ENCODE measurements at regions not wholly inside any gene's neighbourhood (a gene's known extent, or its start where the extent isn't known, plus 50 kb on each side); places are given as distances from the start of the nearest gene placed in this dataset.

DNA sequence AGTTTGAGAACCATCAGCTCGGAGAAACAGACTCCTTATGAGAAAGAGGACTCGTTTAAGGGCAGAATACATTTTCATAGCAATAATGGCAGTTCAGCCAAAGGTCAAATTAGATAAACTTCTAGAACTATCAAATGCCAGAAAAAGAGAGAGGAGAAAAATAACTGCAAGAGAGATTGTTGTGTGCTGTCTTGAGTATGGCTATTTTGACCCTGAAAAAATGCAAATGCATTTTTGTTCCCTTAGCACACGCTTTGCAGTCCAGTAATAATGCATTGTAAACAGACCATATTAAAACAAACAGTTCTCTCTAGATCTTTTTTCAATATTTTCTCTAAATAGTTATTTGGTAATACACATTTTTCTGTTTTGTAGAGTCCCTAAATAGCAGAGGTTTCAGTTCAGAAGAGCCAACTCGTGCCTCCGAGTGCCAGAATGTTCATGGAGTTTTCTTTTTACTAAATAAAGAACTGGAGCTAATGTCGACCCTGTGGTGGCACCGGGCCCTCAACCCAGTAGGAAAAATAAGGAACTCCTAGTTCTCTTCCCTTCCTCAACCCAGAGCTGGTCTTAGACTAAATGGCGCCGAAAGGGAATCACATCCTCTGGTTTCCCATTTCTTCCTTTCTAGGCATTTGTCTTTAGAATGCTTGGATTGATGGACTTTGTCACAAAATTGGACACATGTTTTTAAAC is 298.0 kb downstream of the MAP2K4 start:
- Histone ChIP-seq H3K4me1 (no peaks in the 10 kb centered on the region), H3K36me3 (no peaks in the 10 kb centered on the region), H3K27ac (no peak overlapping the region), H3K9me3 (replicated peaks) (no peaks in the 10 kb centered on the region), H3K4me3 (no peak overlapping the region), H3K27me3 (peaks cover 11% of the 10 kb centered on the region; the same call in 1 of the 2 replicates)
- no peak for DNase-seq

GRCh38 chr17:12320286-12320685 is 299.6 kb downstream of the MAP2K4 start:
- DNase-seq = no peak
- Histone ChIP-seq H3K9me3 (replicated peaks) (no peaks in the 10 kb centered on the region), H3K36me3 (no peaks in the 10 kb centered on the region), H3K4me1 (no peaks in the 10 kb centered on the region), H3K27ac (no peak overlapping the region), H3K4me3 (no peak overlapping the region), H3K27me3 (peaks cover 11% of the 10 kb centered on the region; the same call in 1 of the 2 replicates)

DNA sequence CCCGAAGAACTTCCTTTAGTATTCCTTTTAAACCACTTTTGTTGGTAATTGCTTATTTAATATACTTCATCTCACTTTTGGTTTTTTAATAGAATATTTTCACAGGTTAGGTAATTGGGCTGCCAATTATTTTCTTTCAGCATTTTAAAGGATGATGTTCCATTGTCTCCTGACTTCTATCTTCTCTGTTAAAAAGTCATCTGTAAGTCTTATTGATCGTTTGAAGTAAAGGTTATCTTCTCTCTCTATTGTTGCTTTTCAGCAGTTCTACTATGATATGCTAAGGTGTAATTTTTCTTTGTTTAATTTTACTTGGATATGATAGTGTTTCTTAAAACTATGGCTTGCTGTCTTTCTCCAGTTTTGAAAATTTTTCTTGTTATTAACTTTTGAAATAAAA is 307.5 kb downstream of the MAP2K4 start:
- DNase-seq = no peak
- Histone ChIP-seq H3K9me3 (replicated peaks) (peaks cover 22% of the 10 kb centered on the region), H3K4me3 (no peak overlapping the region), H3K4me1 (no peaks in the 10 kb centered on the region), H3K27me3 (no peaks in the 10 kb centered on the region), H3K36me3 (no peaks in the 10 kb centered on the region), H3K27ac (no peak overlapping the region)

DNA sequence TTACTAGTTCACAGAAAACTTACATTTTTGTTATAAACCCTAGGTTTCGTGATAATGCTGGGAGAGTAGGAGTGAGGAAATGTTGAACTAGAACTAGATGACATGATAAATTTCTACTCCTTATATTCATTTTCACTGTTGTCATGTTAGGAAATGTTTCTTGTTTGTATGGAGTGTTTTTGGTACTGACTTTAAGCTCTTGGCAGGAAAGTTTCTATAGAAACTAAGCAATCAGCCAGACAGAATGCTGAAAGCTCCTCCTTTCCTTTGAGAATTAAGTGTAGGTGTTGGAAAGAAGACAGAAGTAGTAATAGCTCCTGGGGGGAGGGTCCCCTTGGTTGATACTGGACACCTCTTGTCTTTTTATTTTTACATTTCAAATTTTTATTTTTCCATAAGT is 309.8 kb downstream of the MAP2K4 start:
- Histone ChIP-seq H3K27me3 (no peaks in the 10 kb centered on the region), H3K4me1 (no peaks in the 10 kb centered on the region), H3K36me3 (no peaks in the 10 kb centered on the region), H3K27ac (no peak overlapping the region), H3K4me3 (no peak overlapping the region), H3K9me3 (replicated peaks) (peaks cover 26% of the 10 kb centered on the region)
- DNase-seq = no peak

GRCh38 chr17:12341328-12341727 is 320.7 kb downstream of the MAP2K4 start:
- no peaks in the 10 kb centered on the region for H3K9me3 ChIP-seq (replicated peaks)
- no peak overlapping the region for H3K4me3 ChIP-seq
- no peaks in the 10 kb centered on the region for H3K36me3 ChIP-seq
- H3K27me3 ChIP-seq = peaks cover 9% of the 10 kb centered on the region; the same call in 1 of the 2 replicates
- no peak for DNase-seq
- H3K27ac ChIP-seq = no peak overlapping the region
- peaks cover 4% of the 10 kb centered on the region; the same call in 1 of the 2 replicates for H3K4me1 ChIP-seq

DNA sequence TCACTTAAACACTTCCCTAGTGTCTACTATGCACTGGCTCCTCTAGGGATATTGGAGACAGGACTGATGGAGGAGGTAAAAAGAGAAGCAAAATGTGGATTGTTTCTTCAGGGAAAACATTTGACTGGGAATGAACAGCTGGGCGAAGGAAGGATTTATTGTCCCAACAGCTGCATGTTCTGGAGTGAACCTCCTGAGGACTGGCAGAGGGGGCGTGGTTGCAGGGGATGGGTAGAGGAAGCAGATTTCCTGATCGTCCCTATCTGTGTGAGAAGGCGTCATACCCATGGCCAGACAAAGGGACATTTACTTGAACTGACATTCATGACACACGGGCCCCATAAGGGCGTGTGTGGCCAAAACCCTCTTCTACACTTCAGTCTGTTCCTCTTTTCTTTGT is 321.5 kb downstream of the MAP2K4 start:
- H3K27me3 ChIP-seq = peaks cover 9% of the 10 kb centered on the region; the same call in 1 of the 2 replicates
- no peaks in the 10 kb centered on the region for H3K36me3 ChIP-seq
- peak; percentile 54 to 62 for DNase-seq
- peaks cover 4% of the 10 kb centered on the region; the same call in 1 of the 2 replicates for H3K4me1 ChIP-seq
- no peak overlapping the region for H3K4me3 ChIP-seq
- H3K27ac ChIP-seq = no peak overlapping the region
- no peaks in the 10 kb centered on the region for H3K9me3 ChIP-seq (replicated peaks)

GRCh38 chr17:12342609-12343435 is 322.1 kb downstream of the MAP2K4 start:
- peak; percentile 50 to 74 for DNase-seq
- H3K4me1 ChIP-seq = peaks cover 4% of the 10 kb centered on the region; the same call in 1 of the 2 replicates
- no peak overlapping the region for H3K4me3 ChIP-seq
- peaks cover 6% of the 10 kb centered on the region; the same call in 1 of the 2 replicates for H3K27me3 ChIP-seq
- no peak overlapping the region for H3K27ac ChIP-seq
- no peaks in the 10 kb centered on the region for H3K9me3 ChIP-seq (replicated peaks)
- no peaks in the 10 kb centered on the region for H3K36me3 ChIP-seq

- no peaks in the 10 kb centered on the region for H3K9me3 ChIP-seq (replicated peaks)
- H3K27me3 ChIP-seq = no peaks in the 10 kb centered on the region
- no peak overlapping the region for H3K27ac ChIP-seq
- H3K4me3 ChIP-seq = no peak overlapping the region
- DNase-seq = no peak
- H3K4me1 ChIP-seq = no peaks in the 10 kb centered on the region
- no peaks in the 10 kb centered on the region for H3K36me3 ChIP-seq
These were observed 317.2 kb upstream of the MYOCD start for GRCh38 chr17:12348476-12348875.

- Histone ChIP-seq H3K4me1 (no peaks in the 10 kb centered on the region), H3K9me3 (replicated peaks) (no peaks in the 10 kb centered on the region), H3K27me3 (no peaks in the 10 kb centered on the region), H3K4me3 (no peak overlapping the region), H3K27ac (no peak overlapping the region), H3K36me3 (no peaks in the 10 kb centered on the region)
- DNase-seq = no peak
These were observed 316.4 kb upstream of the MYOCD start for GRCh38 chr17:12349297-12349696.

DNA sequence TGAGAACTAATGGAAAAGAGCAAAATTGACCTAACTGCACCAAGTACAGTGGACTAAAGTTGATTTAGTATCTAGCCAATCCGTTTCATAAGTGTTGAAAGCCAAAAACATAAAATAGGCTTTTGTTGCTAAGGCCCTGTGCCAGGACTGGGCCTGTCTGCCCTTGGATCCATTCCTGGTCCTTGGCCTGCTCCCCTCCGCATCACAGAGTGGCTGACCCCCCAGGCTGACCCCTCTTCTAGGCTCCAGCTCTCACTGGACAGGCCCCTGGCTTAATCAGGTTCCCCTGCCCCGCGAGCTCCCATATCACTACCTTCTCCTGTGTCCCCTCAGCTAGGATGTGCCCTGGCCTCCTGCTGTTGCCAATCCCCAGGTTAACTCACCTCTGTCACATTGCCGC is 313.6 kb upstream of the MYOCD start:
- Histone ChIP-seq H3K27ac (no peak overlapping the region), H3K9me3 (replicated peaks) (no peaks in the 10 kb centered on the region), H3K36me3 (no peaks in the 10 kb centered on the region), H3K4me1 (no peaks in the 10 kb centered on the region), H3K4me3 (no peak overlapping the region), H3K27me3 (no peaks in the 10 kb centered on the region)
- no peak for DNase-seq

- Histone ChIP-seq H3K27me3 (peaks cover 21% of the 10 kb centered on the region), H3K36me3 (no peaks in the 10 kb centered on the region)
- no peak for DNase-seq
These were observed 308.1 kb upstream of the MYOCD start for GRCh38 chr17:12357600-12357999.

GRCh38 chr17:12358477-12358876 is 307.2 kb upstream of the MYOCD start:
- Histone ChIP-seq H3K27me3 (peaks cover 21% of the 10 kb centered on the region), H3K4me3 (no peak overlapping the region), H3K4me1 (peaks cover 4% of the 10 kb centered on the region; the same call in 1 of the 2 replicates), H3K9me3 (replicated peaks) (no peaks in the 10 kb centered on the region), H3K36me3 (no peaks in the 10 kb centered on the region), H3K27ac (no peak overlapping the region)
- peak in 1 of 2 experiments; percentile 49 for DNase-seq

More at GRCh38 chr17:12357600-12357999, 308.1 kb upstream of the MYOCD start:
- Histone ChIP-seq H3K9me3 (replicated peaks) (no peaks in the 10 kb centered on the region), H3K4me3 (no peak overlapping the region), H3K27ac (no peak overlapping the region), H3K4me1 (peaks cover 4% of the 10 kb centered on the region; the same call in 1 of the 2 replicates)

- Histone ChIP-seq H3K4me3 (no peak overlapping the region), H3K4me1 (peaks cover 4% of the 10 kb centered on the region; the same call in 1 of the 2 replicates), H3K27ac (no peak overlapping the region), H3K9me3 (replicated peaks) (no peaks in the 10 kb centered on the region), H3K27me3 (peaks cover 21% of the 10 kb centered on the region), H3K36me3 (no peaks in the 10 kb centered on the region)
- no peak for DNase-seq
These were observed 302.7 kb upstream of the MYOCD start for GRCh38 chr17:12362853-12363455.

DNA sequence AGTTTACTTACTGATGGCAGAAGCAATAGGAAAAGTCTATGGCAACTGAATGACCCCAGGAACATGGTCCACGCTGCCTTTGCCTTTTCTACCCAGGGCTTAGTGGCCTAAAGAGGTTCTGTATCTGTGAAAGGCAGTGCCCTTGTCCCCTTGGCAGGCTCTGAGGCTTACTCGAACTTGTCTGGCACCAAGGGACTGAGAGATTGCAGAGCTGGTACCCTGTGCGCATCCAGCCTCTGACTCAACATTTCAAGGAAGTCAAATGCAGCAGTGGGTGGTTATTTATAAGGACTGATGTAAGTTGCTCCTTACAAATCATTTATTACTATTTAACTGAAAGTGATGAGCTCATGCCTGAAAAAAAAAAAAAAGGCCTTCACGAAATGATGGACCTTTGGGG is 299.9 kb upstream of the MYOCD start:
- Histone ChIP-seq H3K4me3 (no peak overlapping the region), H3K9me3 (replicated peaks) (no peaks in the 10 kb centered on the region), H3K27ac (no peak overlapping the region), H3K27me3 (no peaks in the 10 kb centered on the region; the same call in 1 of the 2 replicates), H3K4me1 (no peaks in the 10 kb centered on the region), H3K36me3 (no peaks in the 10 kb centered on the region)
- no peak for DNase-seq

DNA sequence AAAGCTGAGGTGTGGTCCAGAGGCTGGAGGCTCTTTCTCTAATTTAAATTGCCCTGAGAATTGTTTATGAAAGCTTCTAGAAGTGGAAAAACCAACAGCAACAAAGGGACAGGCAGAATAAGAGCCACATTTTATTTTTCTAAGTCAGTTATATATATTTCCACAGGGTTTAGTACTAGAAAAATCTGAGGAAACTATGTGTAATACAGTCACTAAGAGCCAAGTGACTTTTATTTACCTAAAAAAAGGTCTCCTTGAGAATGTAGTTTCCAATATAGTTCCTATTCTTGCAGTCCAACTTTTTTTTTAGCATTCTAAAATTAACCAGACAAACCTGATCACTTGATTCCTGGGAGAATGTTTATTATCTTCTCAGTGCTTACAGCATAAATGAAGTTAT is 296.6 kb upstream of the MYOCD start:
- Histone ChIP-seq H3K9me3 (replicated peaks) (no peaks in the 10 kb centered on the region), H3K36me3 (no peaks in the 10 kb centered on the region), H3K27ac (no peak overlapping the region), H3K4me3 (no peak overlapping the region), H3K27me3 (no peaks in the 10 kb centered on the region; the same call in 1 of the 2 replicates), H3K4me1 (no peaks in the 10 kb centered on the region)
- no peak for DNase-seq

All from SJCRH30 (cell line).